HL-60 (cell line): ENCODE measurements at regions not wholly inside any gene's neighbourhood (a gene's known extent, or its start where the extent isn't known, plus 50 kb on each side); places are given as distances from the start of the nearest gene placed in this dataset.

ENCODE experiments used
- CTCF ChIP-seq: IDR thresholded peaks from one replicate; pipeline ENCODE4 v1.5.1; 2011; ENCODE audit warnings: low read length, control low read depth, inconsistent platforms; ENCODE audit not compliant: insufficient read depth
- GABPA ChIP-seq: IDR thresholded peaks from 2 replicates; pipeline ENCODE4 v1.6.1; 2012; ENCODE audit warnings: low read depth
- POLR2AphosphoS5 ChIP-seq: IDR thresholded peaks from 2 replicates; pipeline ENCODE4 v1.6.1; 2012; ENCODE audit warnings: low read depth
- REST ChIP-seq: IDR thresholded peaks from 2 replicates; pipeline ENCODE4 v1.6.1; 2012; ENCODE audit warnings: low read depth; ENCODE audit not compliant: insufficient replicate concordance
- SPI1 ChIP-seq: IDR thresholded peaks from 2 replicates; pipeline ENCODE4 v1.6.1; 2012; ENCODE audit warnings: low read depth, mild to moderate bottlenecking, borderline replicate concordance

GRCh38 chr4:160819791-160820190 is 1344.0 kb downstream of the FSTL5 start:
- TF ChIP-seq GABPA (no peak), CTCF (no peak), REST (no peak), SPI1 (no peak), POLR2AphosphoS5 (no peak)
